IMR-90 (cell line): ENCODE measurements at regions not wholly inside any gene's neighbourhood (a gene's known extent, or its start where the extent isn't known, plus 50 kb on each side); places are given as distances from the start of the nearest gene placed in this dataset.

Source experiments
- ATAC-seq: fragments of 200-7000 bp; cut with Tn5 transposase; 2 replicates; pipeline ENCODE4 v1.9.1; 2020; ENCODE audit warnings: low read depth, mild to moderate bottlenecking, moderate library complexity
- BruUV-seq: library from RNA; stranded (reverse); fragments of 400-500 nt; replicated peaks from 2 replicates; lab custom pipeline; 2021; lab: Mats Ljungman, UMichigan
- CTCF ChIA-PET: fragments of 300-600 bp; formaldehyde crosslinking; extraction: SDS; loops from one replicate; lab custom pipeline; 2021; ENCODE audit warnings: antibody characterized with exemption; lab: Yijun Ruan, JAX
- POLR2A ChIA-PET: fragments of 300-600 bp; sonication (Branson Sonifier 250); formaldehyde crosslinking; loops from one replicate; lab custom pipeline; 2022; ENCODE audit warnings: antibody characterized with exemption; ENCODE audit not compliant: unreplicated experiment; lab: Charles Lee
- DNase-seq: peaks from one replicate; pipeline ENCODE4 v3.0.0; 2013
- H2AFZ ChIP-seq: replicated peaks from 2 replicates; pipeline ENCODE3; 2013; ENCODE audit warnings: low read length, mild to moderate bottlenecking; ENCODE audit not compliant: poor library complexity
- H2AK5ac ChIP-seq: 2 replicates; pipeline ENCODE4 v1.6.1; 2013; ENCODE audit warnings: low read depth, low read length, inconsistent platforms
- H2AK9ac ChIP-seq: replicated peaks from 2 replicates; pipeline ENCODE3; 2013; ENCODE audit warnings: mild to moderate bottlenecking, low read depth, low read length, moderate library complexity; ENCODE audit not compliant: poor library complexity
- H2BK120ac ChIP-seq: 2 replicates; pipeline ENCODE4 v1.6.1; 2013; ENCODE audit warnings: low read depth, low read length, inconsistent platforms
- H2BK15ac ChIP-seq: 3 replicates; pipeline ENCODE4 v1.6.1; 2013; ENCODE audit warnings: low read depth, low read length, inconsistent platforms
- H2BK20ac ChIP-seq: 2 replicates; pipeline ENCODE4 v1.6.1; 2013; ENCODE audit warnings: low read depth, mild to moderate bottlenecking, inconsistent platforms, low read length, moderate library complexity
- H2BK5ac ChIP-seq: 2 replicates; pipeline ENCODE4 v1.6.1; 2013; ENCODE audit warnings: mild to moderate bottlenecking, low read depth, low read length, inconsistent platforms; ENCODE audit not compliant: poor library complexity, severe bottlenecking
- H3K14ac ChIP-seq: replicated peaks from 2 replicates; pipeline ENCODE4 v1.6.1; 2013; ENCODE audit warnings: low read depth, low read length, inconsistent platforms
- H3K18ac ChIP-seq: 2 replicates; pipeline ENCODE4 v1.6.1; 2013; ENCODE audit warnings: low read depth, low read length, control low read depth
- H3K23ac ChIP-seq: 2 replicates; pipeline ENCODE4 v1.6.1; 2013; ENCODE audit warnings: low read depth, low read length, inconsistent platforms
- H3K27ac ChIP-seq: 2 replicates; pipeline ENCODE4 v1.5.1; 2013; ENCODE audit warnings: mild to moderate bottlenecking, control low read depth, low read length; ENCODE audit not compliant: insufficient read depth
- H3K27me3 ChIP-seq: 2 replicates; pipeline ENCODE4 v1.6.1; 2013; ENCODE audit warnings: low read length; ENCODE audit not compliant: control insufficient read depth, insufficient read depth
- H3K36me3 ChIP-seq: 2 replicates; pipeline ENCODE4 v1.6.1; 2013; ENCODE audit warnings: low read length, mixed read lengths; ENCODE audit not compliant: control insufficient read depth, insufficient read depth
- H3K4ac ChIP-seq: 2 replicates; pipeline ENCODE4 v1.6.1; 2013; ENCODE audit warnings: low read depth, low read length, inconsistent platforms
- H3K4me1 ChIP-seq: 2 replicates; pipeline ENCODE4 v1.6.1; 2013; ENCODE audit warnings: low read length, mixed read lengths; ENCODE audit not compliant: control insufficient read depth, insufficient read depth
- H3K4me2 ChIP-seq: 2 replicates; pipeline ENCODE4 v1.6.1; 2013; ENCODE audit warnings: low read depth, mild to moderate bottlenecking, control low read depth, low read length, moderate library complexity
- H3K4me3 ChIP-seq: 2 replicates; pipeline ENCODE4 v1.5.1; 2013; ENCODE audit warnings: low read depth, mild to moderate bottlenecking, control low read depth, low read length, moderate library complexity; ENCODE audit not compliant: insufficient read depth
- H3K56ac ChIP-seq: 2 replicates; pipeline ENCODE4 v1.6.1; 2013; ENCODE audit warnings: low read length, inconsistent platforms; ENCODE audit not compliant: insufficient read depth; ENCODE audit errors: extremely low read depth
- H3K79me1 ChIP-seq, 2 experiments: 2 replicates each; pipeline ENCODE4 v1.6.1; 2013; ENCODE audit warnings: low read length in 2 of 2, inconsistent platforms in 1 of 2, low read depth in 1 of 2
- H3K9ac ChIP-seq: 2 replicates; pipeline ENCODE4 v1.6.1; 2013; ENCODE audit warnings: low read depth, low read length, control low read depth
- H3K9me1 ChIP-seq: 2 replicates; pipeline ENCODE4 v1.6.1; 2013; ENCODE audit warnings: low read length, inconsistent platforms; ENCODE audit not compliant: insufficient read depth
- H3K9me3 ChIP-seq: 2 replicates; pipeline ENCODE4 v1.6.1; 2013; ENCODE audit warnings: low read length; ENCODE audit not compliant: control insufficient read depth, insufficient read depth
- H4K20me1 ChIP-seq: 2 replicates; pipeline ENCODE4 v1.6.1; 2013; ENCODE audit warnings: low read length, inconsistent platforms; ENCODE audit not compliant: insufficient read depth
- H4K5ac ChIP-seq: 2 replicates; pipeline ENCODE4 v1.6.1; 2013; ENCODE audit warnings: mild to moderate bottlenecking, low read depth, low read length, control low read depth
- H4K8ac ChIP-seq, 2 experiments: 2 replicates each; pipeline ENCODE4 v1.6.1; 2013; ENCODE audit warnings: low read depth in 2 of 2, low read length in 2 of 2, control low read depth in 1 of 2, inconsistent platforms in 1 of 2
- H4K91ac ChIP-seq: 2 replicates; pipeline ENCODE4 v1.6.1; 2013; ENCODE audit warnings: low read depth, low read length, inconsistent platforms; ENCODE audit not compliant: insufficient read depth
- BHLHE40 ChIP-seq: fragments of 150-350 bp; IDR thresholded peaks from 2 replicates; pipeline ENCODE4 v1.6.1; 2016; ENCODE audit warnings: mild to moderate bottlenecking, low read depth, low read length
- CHD1 ChIP-seq: IDR thresholded peaks from 2 replicates; pipeline ENCODE4 v1.6.1; 2012; ENCODE audit warnings: low read depth, low read length, improper control_type of control experiment
- CTCF ChIP-seq: conservative IDR thresholded peaks from 2 replicates; pipeline ENCODE4 v1.5.1; 2012; ENCODE audit warnings: mild to moderate bottlenecking, low read depth, low read length, improper control_type of control experiment
- ELK1 ChIP-seq: fragments of 150-350 bp; IDR thresholded peaks from 2 replicates; pipeline ENCODE4 v1.6.1; 2016; ENCODE audit warnings: low read depth, mild to moderate bottlenecking, low read length, moderate library complexity, borderline replicate concordance
- MAFK ChIP-seq: IDR thresholded peaks from 2 replicates; pipeline ENCODE4 v1.6.1; 2012; ENCODE audit warnings: low read depth, low read length, improper control_type of control experiment
- MAZ ChIP-seq: IDR thresholded peaks from 2 replicates; pipeline ENCODE4 v1.6.1; 2012; ENCODE audit warnings: low read depth, mild to moderate bottlenecking, low read length, improper control_type of control experiment, moderate library complexity, borderline replicate concordance
- MXI1 ChIP-seq: IDR thresholded peaks from 2 replicates; pipeline ENCODE4 v1.6.1; 2012; ENCODE audit warnings: low read depth, mild to moderate bottlenecking, low read length, moderate library complexity, borderline replicate concordance
- NFE2L2 ChIP-seq: fragments of 150-350 bp; IDR thresholded peaks from 2 replicates; pipeline ENCODE4 v1.6.1; 2016; ENCODE audit warnings: low read depth, mild to moderate bottlenecking, low read length
- POLR2A ChIP-seq: IDR thresholded peaks from 2 replicates; pipeline ENCODE4 v1.6.1; 2012; ENCODE audit warnings: mild to moderate bottlenecking, low read depth, low read length
- RAD21 ChIP-seq: IDR thresholded peaks from 2 replicates; pipeline ENCODE4 v1.6.1; 2012; ENCODE audit warnings: low read length, improper control_type of control experiment
- RCOR1 ChIP-seq: IDR thresholded peaks from 2 replicates; pipeline ENCODE4 v1.6.1; 2012; ENCODE audit warnings: mild to moderate bottlenecking, low read length, improper control_type of control experiment; ENCODE audit not compliant: insufficient replicate concordance
- RFX5 ChIP-seq: IDR thresholded peaks from 2 replicates; pipeline ENCODE4 v1.8.0; 2012; ENCODE audit warnings: low read depth, mild to moderate bottlenecking, low read length, moderate library complexity
- SMC3 ChIP-seq: fragments of 150-350 bp; IDR thresholded peaks from 2 replicates; pipeline ENCODE4 v1.6.1; 2016; ENCODE audit warnings: low read depth, mild to moderate bottlenecking, antibody characterized with exemption, low read length, moderate library complexity
- USF2 ChIP-seq: fragments of 150-350 bp; IDR thresholded peaks from 2 replicates; pipeline ENCODE4 v1.6.1; 2017; ENCODE audit warnings: mild to moderate bottlenecking, antibody characterized with exemption, low read length, low read depth
- WGBS, 2 experiments: methylation state at CpG; one replicate each; pipeline versions ENCODE4 v1.1.5 to v1.1.7; 2013; ENCODE audit warnings: missing lambda C conversion rate in 2 of 2; ENCODE audit not compliant: insufficient read length in 1 of 2; ENCODE audit errors: extremely low coverage in 2 of 2; 5-methylcytosine and 5-hydroxymethylcytosine counted together
- dilution Hi-C: fragments of 300-500 bp; cut with HindIII; formaldehyde crosslinking; loops from one replicate; pipeline ENCODE4 v1.14.3; 2018; ENCODE audit warnings: low sequenced_read_pairs; ENCODE audit not compliant: unreplicated experiment
- in situ Hi-C: fragments of 300-500 bp; cut with MboI; formaldehyde crosslinking; loops from 3 replicates; pipeline ENCODE4 v1.14.3; 2019; ENCODE audit warnings: low sequenced_read_pairs, inconsistent platforms, mixed read lengths
- intact Hi-C: fragments of 100-400 bp; cut with micrococcal nuclease; formaldehyde crosslinking; loops from 2 replicates; pipeline ENCODE4 v1.10.0; 2022

GRCh38 chr16:86249631-86250030 lies 260.7 kb upstream of the FOXF1 start:
- no peak overlapping the region for H3K27ac ChIP-seq
- peak overlapping the region; percentile 98; the same call in 2 of the 3 replicates for H2BK15ac ChIP-seq
- no peak overlapping the region for H3K56ac ChIP-seq
- H3K9ac ChIP-seq: no peak overlapping the region
- H3K18ac ChIP-seq: peak overlapping the region; percentile 81
- peak overlapping the region; percentile 54; the same call in 1 of the 2 replicates for H3K23ac ChIP-seq
- peak overlapping the region; percentile 44 to 95; a peak in 3 of 4 replicates for H4K8ac ChIP-seq
- in situ Hi-C loops (no loop called here), intact Hi-C loops (loop anchor here (5.0 kb wide), 1 partner anchor 208 kb away; no protein-coding TSS in a partner anchor), dilution Hi-C loops (no loop called here)
- H3K4me3 ChIP-seq: no peak overlapping the region
- ChIA-PET POLR2A (no interaction called here), CTCF (no interaction called here)
- no peaks in the 10 kb centered on the region for H3K36me3 ChIP-seq
- peaks cover 0 to 19% of the 10 kb centered on the region in 2 experiments; a peak in 2 of 4 replicates for H3K79me1 ChIP-seq
- peaks cover 17% of the 10 kb centered on the region for H3K4me1 ChIP-seq
- H2AFZ ChIP-seq: no peak overlapping the region
- H3K27me3 ChIP-seq: no peaks in the 10 kb centered on the region
- H3K14ac ChIP-seq: peak overlapping the region; percentile 96
- no CpG with 5 or more reads among the region's 6 CpGs for WGBS, 2 experiments
- peak overlapping the region; percentile 93 for H2AK5ac ChIP-seq
- H4K20me1 ChIP-seq: no peaks in the 10 kb centered on the region
- H2AK9ac ChIP-seq: peak overlapping the region; percentile 17
- no peak overlapping the region for H3K4me2 ChIP-seq
- H2BK5ac ChIP-seq: peak overlapping the region; percentile 54
- peak overlapping the region; percentile 98 for H2BK120ac ChIP-seq
- TF ChIP-seq ELK1 (no peak), RCOR1 (no peak), MAFK (no peak), BHLHE40 (no peak), POLR2A (no peak), SMC3 (no peak), NFE2L2 (no peak), CHD1 (no peak), USF2 (no peak), MXI1 (no peak), CTCF (no peak), RAD21 (no peak), RFX5 (no peak), MAZ (no peak)
- BruUV-seq: no TSS peak
- ATAC-seq: no peak
- H3K9me3 ChIP-seq: peaks cover 5% of the 10 kb centered on the region
- DNase-seq: no peak
- H4K91ac ChIP-seq: peak overlapping the region; percentile 98
- H3K4ac ChIP-seq: peak overlapping the region; percentile 99
- peaks cover 21% of the 10 kb centered on the region for H3K9me1 ChIP-seq
- peak overlapping the region; percentile 99 for H2BK20ac ChIP-seq
- H4K5ac ChIP-seq: peak overlapping the region; percentile 81
